ENCODE measurements at regions not wholly inside any gene's neighbourhood (a gene's known extent, or its start where the extent isn't known, plus 50 kb on each side); places are given as distances from the start of the nearest gene placed in this dataset.
A peak's percentile ranks its signal among the peaks of the same experiment; 100 is the strongest.
"Not testable (repeated sequence)": the region's sequence is repeated elsewhere in the genome, so short reads cannot be mapped to it uniquely, and the experiment has no call there.

- H3K27me3 ChIP-seq; intact Hi-C loops (cut with DNase I); H3K4me3 ChIP-seq; H3K27ac ChIP-seq; H3K4me1 ChIP-seq; H3K9me3 ChIP-seq; H3K36me3 ChIP-seq; DNase-seq (ENCODE audit: extremely low spot score in 2 of 2): not testable (repeated sequence)
These were observed 168.5 kb upstream of the FAM72C start for GRCh38 chr1:144140243-144140642.

DNA sequence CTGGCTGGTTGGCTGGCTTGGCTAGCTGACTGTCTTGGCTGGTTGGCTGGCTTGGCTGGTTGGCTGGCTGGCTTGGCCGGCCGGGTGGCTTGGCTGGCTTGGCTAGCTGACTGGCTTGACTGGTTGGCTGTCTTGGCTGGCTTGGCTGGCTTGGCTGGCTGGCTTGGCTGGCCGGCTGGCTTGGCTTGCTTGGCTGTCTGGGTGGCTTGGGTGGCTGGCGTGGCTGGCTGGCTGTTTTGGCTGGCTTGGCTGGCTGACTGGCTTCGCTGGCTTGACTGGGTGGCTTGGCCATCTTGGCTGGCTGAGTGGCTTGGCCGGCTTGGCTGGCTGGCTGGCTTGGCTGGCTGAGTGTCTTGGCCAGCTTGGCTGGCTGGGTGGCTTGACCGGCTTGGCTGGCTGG, 133.2 kb upstream of the FAM72C start:
- DNase-seq (ENCODE audit: extremely low spot score in 2 of 2); intact Hi-C loops (cut with DNase I); H3K9me3 ChIP-seq; H3K27me3 ChIP-seq; H3K4me1 ChIP-seq; H3K4me3 ChIP-seq; H3K27ac ChIP-seq; H3K36me3 ChIP-seq: not testable (repeated sequence)

GRCh38 chr1:144104000-144104677, 132.4 kb upstream of the FAM72C start:
- H3K4me1 ChIP-seq; H3K27me3 ChIP-seq; H3K27ac ChIP-seq; intact Hi-C loops (cut with DNase I); H3K36me3 ChIP-seq; H3K4me3 ChIP-seq; H3K9me3 ChIP-seq: not testable (repeated sequence)
- peak; percentile 95 to 100 for DNase-seq (ENCODE audit: extremely low spot score in 2 of 2)

GRCh38 chr1:144103156-144103880, 131.5 kb upstream of the FAM72C start:
- H3K4me3 ChIP-seq; H3K9me3 ChIP-seq; intact Hi-C loops (cut with DNase I); H3K36me3 ChIP-seq; H3K27me3 ChIP-seq; DNase-seq (ENCODE audit: extremely low spot score in 2 of 2); H3K4me1 ChIP-seq; H3K27ac ChIP-seq: not testable (repeated sequence)

- H3K4me3 ChIP-seq; H3K27ac ChIP-seq; intact Hi-C loops (cut with DNase I); DNase-seq (ENCODE audit: extremely low spot score in 2 of 2); H3K27me3 ChIP-seq; H3K36me3 ChIP-seq; H3K4me1 ChIP-seq; H3K9me3 ChIP-seq: not testable (repeated sequence)
These were observed 130.4 kb upstream of the FAM72C start for GRCh38 chr1:144102046-144102745.

DNA sequence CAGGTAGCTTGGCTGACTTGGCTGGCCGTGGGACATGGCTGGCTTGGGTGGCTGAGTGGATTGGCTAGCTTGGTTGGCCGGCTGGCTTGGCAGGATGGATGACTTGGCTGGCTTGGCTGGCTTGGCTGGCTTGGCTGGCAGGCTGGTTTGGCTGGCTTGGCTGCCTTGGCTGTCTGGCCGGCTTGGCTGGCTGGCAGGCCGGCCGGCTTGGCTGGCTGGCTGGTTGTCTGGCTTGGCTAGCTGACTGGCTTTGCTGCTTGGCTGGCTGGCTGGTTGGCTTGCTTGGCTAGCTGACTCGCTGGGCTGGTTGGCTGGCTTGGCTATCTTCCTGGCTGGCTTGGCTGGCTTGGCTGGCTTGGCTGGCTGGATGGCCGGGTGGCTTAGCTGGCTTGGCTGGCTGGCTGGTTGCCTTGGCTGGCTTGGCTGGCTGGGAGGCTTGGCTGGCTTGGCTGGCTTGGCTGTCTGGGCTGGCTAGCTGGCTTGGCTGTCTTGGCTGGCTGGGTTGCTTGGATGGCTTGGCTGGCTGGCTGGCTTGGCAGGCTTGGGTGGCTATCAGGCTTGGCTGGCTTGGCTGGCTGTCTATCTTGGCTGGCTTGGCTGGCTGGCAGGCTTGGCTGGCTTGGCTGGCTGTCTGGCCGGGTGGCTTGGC, 129.7 kb upstream of the FAM72C start:
- intact Hi-C loops (cut with DNase I), result no loop called here
- H3K9me3 ChIP-seq, result no peaks in the 10 kb centered on the region
- DNase-seq (ENCODE audit: extremely low spot score in 2 of 2), result peak; percentile 90 to 97
- H3K4me1 ChIP-seq, result no peaks in the 10 kb centered on the region
- H3K4me3 ChIP-seq, result no peak overlapping the region
- TF ChIP-seq POLR2AphosphoS5 (IDR thresholded peaks at IDR 0.05; ENCODE audit: insufficient read depth in 1 of 2, low read depth in 1 of 2) (no peak), POLR2A (IDR thresholded peaks at IDR 0.05) (no peak)
- TF ChIP-seq, protein P1, sequence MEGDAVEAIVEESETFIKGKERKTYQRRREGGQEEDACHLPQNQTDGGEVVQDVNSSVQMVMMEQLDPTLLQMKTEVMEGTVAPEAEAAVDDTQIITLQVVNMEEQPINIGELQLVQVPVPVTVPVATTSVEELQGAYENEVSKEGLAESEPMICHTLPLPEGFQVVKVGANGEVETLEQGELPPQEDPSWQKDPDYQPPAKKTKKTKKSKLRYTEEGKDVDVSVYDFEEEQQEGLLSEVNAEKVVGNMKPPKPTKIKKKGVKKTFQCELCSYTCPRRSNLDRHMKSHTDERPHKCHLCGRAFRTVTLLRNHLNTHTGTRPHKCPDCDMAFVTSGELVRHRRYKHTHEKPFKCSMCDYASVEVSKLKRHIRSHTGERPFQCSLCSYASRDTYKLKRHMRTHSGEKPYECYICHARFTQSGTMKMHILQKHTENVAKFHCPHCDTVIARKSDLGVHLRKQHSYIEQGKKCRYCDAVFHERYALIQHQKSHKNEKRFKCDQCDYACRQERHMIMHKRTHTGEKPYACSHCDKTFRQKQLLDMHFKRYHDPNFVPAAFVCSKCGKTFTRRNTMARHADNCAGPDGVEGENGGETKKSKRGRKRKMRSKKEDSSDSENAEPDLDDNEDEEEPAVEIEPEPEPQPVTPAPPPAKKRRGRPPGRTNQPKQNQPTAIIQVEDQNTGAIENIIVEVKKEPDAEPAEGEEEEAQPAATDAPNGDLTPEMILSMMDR (IDR thresholded peaks at IDR 0.05), result no peak
- no peaks in the 10 kb centered on the region for H3K36me3 ChIP-seq
- H3K27ac ChIP-seq, result no peak overlapping the region
- H3K27me3 ChIP-seq, result no peaks in the 10 kb centered on the region

DNA sequence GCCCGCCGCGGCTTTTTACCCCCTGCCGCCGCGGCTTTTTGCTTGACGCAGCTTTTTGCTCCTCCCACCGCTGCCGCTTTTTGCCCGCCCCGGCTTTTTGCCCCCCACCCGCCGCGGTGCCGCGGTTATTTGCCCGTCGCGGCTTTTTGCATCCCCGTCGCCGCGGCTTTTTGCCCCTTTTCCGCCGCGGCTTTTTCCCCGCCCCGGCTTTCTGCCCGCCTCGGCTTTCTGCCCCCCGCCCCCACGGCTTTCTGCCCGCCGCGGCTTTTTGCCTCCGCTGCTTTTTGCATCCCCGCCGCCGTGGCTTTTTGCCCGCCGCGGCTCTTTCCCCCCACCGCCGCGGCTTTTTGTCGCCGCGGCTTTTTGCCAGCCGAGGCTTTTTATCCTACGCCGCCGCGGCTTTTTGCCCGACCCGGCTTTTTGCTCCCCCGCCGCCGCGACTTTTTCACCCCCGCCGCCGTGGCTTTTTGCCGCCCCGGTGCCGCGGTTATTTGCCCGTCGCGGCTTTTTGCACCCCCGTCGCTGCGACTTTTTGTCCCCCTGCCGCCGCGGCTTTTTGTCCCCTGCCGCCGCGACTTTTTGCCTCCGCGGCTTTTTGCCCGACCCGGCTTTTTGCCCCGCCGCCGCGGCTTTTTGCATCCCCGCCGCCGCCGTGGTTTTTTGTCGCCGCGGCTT, 105.5 kb upstream of the FAM72C start:
- peak overlapping the region; percentile 44 to 47 for H3K4me3 ChIP-seq
- H3K9me3 ChIP-seq; intact Hi-C loops (cut with DNase I); H3K27me3 ChIP-seq; H3K4me1 ChIP-seq; DNase-seq (ENCODE audit: extremely low spot score in 2 of 2); H3K36me3 ChIP-seq; H3K27ac ChIP-seq: not testable (repeated sequence)

GRCh38 chr1:144076646-144077045, 104.9 kb upstream of the FAM72C start:
- H3K36me3 ChIP-seq; H3K27ac ChIP-seq; H3K4me1 ChIP-seq; DNase-seq (ENCODE audit: extremely low spot score in 2 of 2); H3K9me3 ChIP-seq; H3K27me3 ChIP-seq; intact Hi-C loops (cut with DNase I): not testable (repeated sequence)
- H3K4me3 ChIP-seq, result peak overlapping the region; percentile 28 to 47

GRCh38 chr1:144070394-144071053, 98.7 kb upstream of the FAM72C start:
- H3K36me3 ChIP-seq; intact Hi-C loops (cut with DNase I); H3K4me3 ChIP-seq; H3K4me1 ChIP-seq; H3K27ac ChIP-seq; H3K27me3 ChIP-seq; DNase-seq (ENCODE audit: extremely low spot score in 2 of 2); H3K9me3 ChIP-seq: not testable (repeated sequence)

- H3K27me3 ChIP-seq; DNase-seq (ENCODE audit: extremely low spot score in 2 of 2); H3K36me3 ChIP-seq; intact Hi-C loops (cut with DNase I); H3K27ac ChIP-seq; H3K4me1 ChIP-seq; H3K4me3 ChIP-seq; H3K9me3 ChIP-seq: not testable (repeated sequence)
These were observed 95.3 kb upstream of the FAM72C start for GRCh38 chr1:144067042-144067441.
